Stimulated activated CD8-positive, alpha-beta memory T cell treated with anti-CD3 and anti-CD28 coated beads, Interleukin-12 subunit alpha, Interleukin-12 subunit beta, amount 100 ng/mL, for 1 hour (primary cell): ENCODE measurements at regions not wholly inside any gene's neighbourhood (a gene's known extent, or its start where the extent isn't known, plus 50 kb on each side); places are given as distances from the start of the nearest gene placed in this dataset.
"Not testable (repeated sequence)": the region's sequence is repeated elsewhere in the genome, so short reads cannot be mapped to it uniquely, and the experiment has no call there.

Source experiments
- DNase-seq: peaks from one replicate; pipeline ENCODE4 v3.0.0-alpha.2; 2020; ENCODE audit warnings: low read depth

GRCh38 chr10:87300163-87300562 lies 57.4 kb upstream of the NUTM2D start:
- DNase-seq = not testable (repeated sequence)

- DNase-seq = peak; percentile 11
Observed at GRCh38 chr10:87301466-87302115, 56.0 kb upstream of the NUTM2D start.

- DNase-seq = not testable (repeated sequence)
Observed at GRCh38 chr10:87302132-87302531, 55.4 kb upstream of the NUTM2D start.

- not testable (repeated sequence) for DNase-seq
Observed at GRCh38 chr10:87303707-87304106, 53.8 kb upstream of the NUTM2D start.

- DNase-seq = not testable (repeated sequence)
Observed at GRCh38 chr10:87306681-87307080, 50.9 kb upstream of the NUTM2D start.
